Activated CD4-positive, alpha-beta T cell treated with anti-CD3 and anti-CD28 coated beads, Interleukin-2, amount 10 ng/mL, durations not matched to agents 24 days and 14 days (primary cell): ENCODE measurements at regions not wholly inside any gene's neighbourhood (a gene's known extent, or its start where the extent isn't known, plus 50 kb on each side); places are given as distances from the start of the nearest gene placed in this dataset.

Experiments
- DNase-seq: peaks from one replicate; pipeline ENCODE4 v3.0.0; 2022
- H3K27ac Mint-ChIP-seq: one replicate; pipeline ENCODE4 v1.8.0; 2022; ENCODE audit warnings: mild to moderate bottlenecking, mixed read lengths
- H3K27me3 Mint-ChIP-seq: one replicate; pipeline ENCODE4 v1.8.0; 2022; ENCODE audit warnings: mixed read lengths
- H3K36me3 Mint-ChIP-seq: one replicate; pipeline ENCODE4 v1.8.0; 2022; ENCODE audit warnings: low read depth, mild to moderate bottlenecking, mixed read lengths
- H3K4me1 Mint-ChIP-seq: one replicate; pipeline ENCODE4 v1.8.0; 2021; ENCODE audit warnings: mixed read lengths
- H3K4me3 Mint-ChIP-seq: one replicate; pipeline ENCODE4 v1.8.0; 2022; ENCODE audit warnings: mild to moderate bottlenecking, moderate library complexity, mixed read lengths
- H3K9me3 Mint-ChIP-seq: one replicate; pipeline ENCODE4 v1.8.0; 2021; ENCODE audit warnings: mixed read lengths
- intact Hi-C: fragments of 100-400 bp; cut with micrococcal nuclease; formaldehyde crosslinking; loops from one replicate; pipeline ENCODE4 v1.15.1; 2023

DNA sequence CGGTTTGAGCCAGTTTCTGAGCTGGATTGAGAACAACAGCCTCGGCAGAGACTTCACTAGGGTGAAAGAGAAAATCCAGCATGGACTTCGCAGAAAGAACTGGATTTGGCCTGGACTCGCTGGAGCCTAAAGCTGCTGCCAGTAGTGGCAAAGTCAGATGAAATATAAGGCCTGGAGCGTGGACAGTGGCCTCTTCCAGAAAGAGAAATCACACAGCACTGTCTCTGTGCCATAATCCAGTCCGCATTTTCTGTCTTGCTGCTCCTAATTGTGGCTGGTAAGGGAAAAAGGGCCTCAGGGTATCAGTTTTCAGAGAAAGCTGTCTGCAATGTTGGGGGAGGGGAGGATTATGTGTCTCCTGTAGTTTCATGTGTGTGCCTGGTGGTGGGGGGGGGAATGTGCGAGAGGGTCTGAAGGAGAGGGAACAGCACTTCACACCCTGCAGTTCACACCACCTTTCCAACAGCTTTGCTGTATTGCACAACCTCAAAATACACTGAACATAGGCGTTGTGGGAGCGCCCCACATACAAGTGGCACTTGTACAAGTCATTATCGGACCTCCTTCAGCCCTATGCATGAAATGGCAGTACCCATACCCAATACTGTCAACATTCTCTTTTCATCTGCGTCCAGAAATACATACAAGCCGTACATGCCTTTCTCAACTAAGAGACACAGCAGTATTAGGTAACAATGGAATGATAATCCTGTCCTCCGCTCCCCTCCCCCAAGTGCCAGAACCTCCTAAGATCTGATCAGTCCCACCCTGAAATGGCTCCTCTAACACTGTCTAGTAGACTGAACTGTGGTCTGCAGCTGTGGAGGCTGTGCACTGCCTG is 107.5 kb upstream of the ATF7IP start:
- Mint-ChIP-seq H3K36me3 (peaks cover 30% of the 10 kb centered on the region), H3K27me3 (no peaks in the 10 kb centered on the region), H3K9me3 (peaks cover 23% of the 10 kb centered on the region), H3K4me3 (peak overlapping the region; percentile 81), H3K4me1 (peaks cover 45% of the 10 kb centered on the region), H3K27ac (peak overlapping the region; percentile 99)
- DNase-seq: peak; percentile 95
- intact Hi-C loops: loop anchor here (1.0 to 5.0 kb wide), 5 partner anchors 21 to 694 kb away; a partner anchor contains a TSS

- Mint-ChIP-seq H3K36me3 (peaks cover 30% of the 10 kb centered on the region), H3K4me1 (peaks cover 44% of the 10 kb centered on the region), H3K27ac (peak overlapping the region; percentile 99), H3K27me3 (no peaks in the 10 kb centered on the region), H3K9me3 (peaks cover 23% of the 10 kb centered on the region), H3K4me3 (peak overlapping the region; percentile 81)
- intact Hi-C loops: loop anchor here (5.0 kb wide), 1 partner anchor 694 kb away; no protein-coding TSS in a partner anchor
- no peak for DNase-seq
Observed at GRCh38 chr12:14258575-14258940, 106.9 kb upstream of the ATF7IP start.

DNA sequence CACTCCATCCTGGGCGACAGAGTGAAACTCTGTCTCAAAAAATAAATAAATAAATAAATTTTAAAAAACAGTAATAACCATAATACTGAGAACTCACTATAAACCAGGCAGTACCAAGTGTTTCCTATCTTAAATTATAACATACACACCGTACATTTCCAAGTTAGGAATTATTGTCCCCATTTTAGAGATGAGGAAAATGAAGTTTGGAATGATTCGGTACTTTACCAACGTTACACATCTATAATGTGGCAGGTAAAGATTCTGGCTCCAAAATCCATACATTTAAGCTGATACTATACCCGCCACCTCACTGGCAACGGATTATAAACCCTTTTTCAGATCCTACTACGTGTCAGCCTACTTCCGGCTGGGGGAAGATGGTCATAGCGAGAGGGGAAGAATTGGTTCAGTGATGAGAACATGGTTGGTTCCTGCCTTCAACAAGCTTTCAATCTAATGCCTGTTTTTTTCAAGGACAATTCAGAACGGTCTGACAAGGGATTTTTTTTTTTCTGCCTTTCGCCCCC is 105.9 kb upstream of the ATF7IP start:
- intact Hi-C loops: loop anchor here (5.0 to 10.0 kb wide), 2 partner anchors 55 to 693 kb away; no protein-coding TSS in a partner anchor
- Mint-ChIP-seq H3K36me3 (peaks cover 30% of the 10 kb centered on the region), H3K4me3 (no peak overlapping the region), H3K4me1 (peaks cover 51% of the 10 kb centered on the region), H3K27ac (no peak overlapping the region), H3K9me3 (peaks cover 25% of the 10 kb centered on the region), H3K27me3 (no peaks in the 10 kb centered on the region)
- DNase-seq: no peak

DNA sequence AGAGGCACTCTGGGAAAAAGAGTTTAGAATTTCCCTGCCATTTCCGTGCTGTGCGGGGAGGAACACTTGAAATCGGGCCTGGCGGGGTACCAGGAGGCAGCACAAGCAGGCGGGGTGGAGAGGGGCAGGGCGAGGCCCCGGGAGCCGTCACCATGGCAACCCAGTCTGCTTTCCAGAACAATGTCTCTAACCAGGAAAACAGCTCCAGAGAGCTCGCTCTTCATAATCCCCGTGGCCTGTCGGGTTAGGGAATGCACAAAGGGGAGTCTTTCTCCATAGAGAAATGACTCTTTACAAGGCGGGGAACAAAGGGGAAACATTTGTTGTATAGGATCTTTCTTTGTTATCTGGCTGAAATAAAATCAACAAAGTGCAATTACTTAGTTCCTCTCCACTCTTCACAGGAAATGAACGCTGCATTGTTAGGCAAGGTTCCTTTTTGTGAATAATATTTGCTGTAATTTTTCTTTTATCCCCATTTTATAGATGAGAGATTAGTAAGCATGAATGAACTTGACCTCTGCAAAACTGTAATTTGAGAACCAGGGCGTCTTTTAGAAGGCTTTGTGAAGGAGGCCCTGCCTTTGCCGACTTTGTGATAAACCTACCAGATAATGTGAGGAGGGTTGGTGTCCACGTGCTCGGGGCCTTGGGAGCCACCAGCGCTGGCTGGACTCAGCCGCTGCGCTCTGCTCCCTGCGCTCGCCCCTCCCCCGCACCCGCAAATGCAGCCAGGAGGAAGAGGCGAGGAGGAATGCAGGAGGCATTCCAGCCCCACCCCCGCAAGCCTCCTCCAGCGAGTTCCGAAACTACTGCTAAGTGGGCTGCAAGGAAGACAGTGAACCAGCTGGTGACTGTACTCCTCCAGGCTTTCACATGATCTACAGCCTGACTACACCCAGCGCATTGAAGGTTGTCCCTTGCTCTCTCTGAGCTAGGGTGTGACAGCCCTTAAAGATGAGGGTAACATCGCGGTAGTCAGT is 105.2 kb upstream of the ATF7IP start:
- intact Hi-C loops: loop anchor here (10.0 kb wide), 1 partner anchor 54 kb away; no protein-coding TSS in a partner anchor
- peak; percentile 60 for DNase-seq
- H3K27me3 Mint-ChIP-seq: no peaks in the 10 kb centered on the region
- H3K9me3 Mint-ChIP-seq: peaks cover 23% of the 10 kb centered on the region
- H3K27ac Mint-ChIP-seq: no peak overlapping the region
- H3K36me3 Mint-ChIP-seq: peaks cover 28% of the 10 kb centered on the region
- H3K4me3 Mint-ChIP-seq: no peak overlapping the region
- H3K4me1 Mint-ChIP-seq: peaks cover 46% of the 10 kb centered on the region

DNA sequence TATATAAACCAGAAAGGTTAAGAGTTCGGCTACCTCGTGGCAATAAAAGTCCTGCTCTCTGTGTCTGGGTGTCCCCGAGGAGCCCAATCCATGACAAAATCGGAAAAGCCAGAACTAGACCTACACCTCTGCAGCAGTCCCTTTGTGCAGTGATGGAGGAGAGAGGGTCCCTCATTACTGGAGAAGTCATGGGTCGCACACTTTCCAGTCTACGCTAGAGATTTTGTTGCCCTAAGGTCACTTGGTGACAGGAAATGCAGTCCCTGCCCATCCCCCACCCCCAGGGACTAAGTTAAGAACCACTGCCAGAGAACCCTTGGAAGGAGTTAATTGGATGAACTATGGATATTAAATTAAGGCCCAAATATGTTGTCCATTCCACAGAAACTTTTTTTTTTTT is 104.4 kb upstream of the ATF7IP start:
- peaks cover 25% of the 10 kb centered on the region for H3K36me3 Mint-ChIP-seq
- H3K9me3 Mint-ChIP-seq: peaks cover 22% of the 10 kb centered on the region
- no peak overlapping the region for H3K4me3 Mint-ChIP-seq
- DNase-seq: no peak
- no peak overlapping the region for H3K27ac Mint-ChIP-seq
- intact Hi-C loops: loop anchor here (10.0 kb wide), 1 partner anchor 54 kb away; no protein-coding TSS in a partner anchor
- H3K4me1 Mint-ChIP-seq: peaks cover 38% of the 10 kb centered on the region
- H3K27me3 Mint-ChIP-seq: no peaks in the 10 kb centered on the region

DNA sequence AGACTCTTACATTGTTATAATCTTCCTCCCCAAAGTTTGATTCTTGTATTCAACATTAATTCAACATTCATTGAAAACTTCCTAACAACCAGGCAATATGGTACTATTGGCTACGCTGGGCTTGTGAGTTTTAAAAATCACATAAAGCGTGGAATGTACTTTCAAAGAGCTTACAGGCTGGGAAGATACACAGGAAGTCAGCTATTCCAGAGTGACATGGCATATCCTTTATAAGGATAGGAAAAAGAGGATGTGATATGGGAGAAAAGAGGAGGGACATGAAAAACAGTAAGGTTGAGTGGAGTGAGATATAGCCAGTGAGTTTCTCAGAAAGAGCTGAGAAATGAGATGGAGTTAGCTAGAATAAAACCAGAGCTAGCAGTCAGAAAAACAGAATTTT is 103.6 kb upstream of the ATF7IP start:
- Mint-ChIP-seq H3K9me3 (peaks cover 22% of the 10 kb centered on the region), H3K4me1 (peaks cover 30% of the 10 kb centered on the region), H3K4me3 (no peak overlapping the region), H3K27me3 (no peaks in the 10 kb centered on the region), H3K27ac (no peak overlapping the region), H3K36me3 (peaks cover 24% of the 10 kb centered on the region)
- no peak for DNase-seq
- intact Hi-C loops: loop anchor here (10.0 kb wide), 1 partner anchor 53 kb away; no protein-coding TSS in a partner anchor

- no peak for DNase-seq
- Mint-ChIP-seq H3K4me1 (peaks cover 20% of the 10 kb centered on the region), H3K36me3 (peaks cover 18% of the 10 kb centered on the region), H3K4me3 (no peak overlapping the region), H3K27ac (no peak overlapping the region), H3K9me3 (peaks cover 16% of the 10 kb centered on the region), H3K27me3 (no peaks in the 10 kb centered on the region)
- intact Hi-C loops: loop anchor here (10.0 kb wide), 1 partner anchor 52 kb away; no protein-coding TSS in a partner anchor
Observed at GRCh38 chr12:14262771-14263511, 102.5 kb upstream of the ATF7IP start.

DNA sequence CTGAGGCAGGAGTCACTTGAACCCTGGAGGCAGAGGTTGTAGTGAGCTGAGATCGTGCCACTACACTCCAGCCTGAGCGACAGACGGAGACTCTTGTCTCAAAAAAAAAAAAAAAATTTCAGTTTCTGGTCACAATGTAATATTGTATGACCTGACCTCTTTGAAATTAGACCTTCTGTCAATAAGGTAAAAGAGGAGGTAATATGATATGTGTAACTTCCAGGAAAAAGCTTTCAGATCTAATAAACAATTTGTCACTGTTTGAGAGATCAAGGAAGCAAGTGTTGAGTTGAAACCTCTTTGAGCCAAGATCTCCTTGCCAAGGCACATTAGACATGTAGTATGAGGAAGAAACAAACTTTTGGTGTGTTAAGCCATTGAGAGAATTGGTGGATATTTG is 101.7 kb upstream of the ATF7IP start:
- H3K9me3 Mint-ChIP-seq: peaks cover 8% of the 10 kb centered on the region
- H3K36me3 Mint-ChIP-seq: peaks cover 10% of the 10 kb centered on the region
- H3K4me3 Mint-ChIP-seq: no peak overlapping the region
- H3K27me3 Mint-ChIP-seq: no peaks in the 10 kb centered on the region
- intact Hi-C loops: loop anchor here (10.0 kb wide), 1 partner anchor 51 kb away; no protein-coding TSS in a partner anchor
- no peak overlapping the region for H3K27ac Mint-ChIP-seq
- no peak for DNase-seq
- H3K4me1 Mint-ChIP-seq: peaks cover 13% of the 10 kb centered on the region

DNA sequence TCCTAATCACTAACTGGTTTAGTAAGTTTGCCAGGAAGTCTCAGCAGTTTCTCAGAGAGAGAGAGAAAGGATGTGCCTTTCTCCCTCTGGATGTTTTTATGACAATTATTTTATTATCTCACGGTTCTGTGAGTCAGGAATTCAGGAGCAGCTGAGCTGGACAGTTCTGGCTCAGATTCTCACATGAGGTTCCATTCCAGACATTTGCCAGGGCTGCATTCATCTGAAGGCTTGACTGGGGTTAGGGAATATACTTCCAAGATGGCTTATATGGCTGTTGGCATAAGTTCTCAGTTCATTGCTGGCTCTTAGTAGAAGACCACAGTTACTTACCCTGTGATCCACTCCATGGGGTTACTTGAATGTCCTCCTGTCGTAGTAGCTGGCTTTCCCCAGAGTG is 101.2 kb upstream of the ATF7IP start:
- H3K27me3 Mint-ChIP-seq: no peaks in the 10 kb centered on the region
- H3K9me3 Mint-ChIP-seq: peaks cover 8% of the 10 kb centered on the region
- H3K4me1 Mint-ChIP-seq: peaks cover 13% of the 10 kb centered on the region
- H3K36me3 Mint-ChIP-seq: peaks cover 8% of the 10 kb centered on the region
- no peak overlapping the region for H3K4me3 Mint-ChIP-seq
- no peak for DNase-seq
- intact Hi-C loops: loop anchor here (10.0 kb wide), 1 partner anchor 50 kb away; no protein-coding TSS in a partner anchor
- H3K27ac Mint-ChIP-seq: no peak overlapping the region

DNA sequence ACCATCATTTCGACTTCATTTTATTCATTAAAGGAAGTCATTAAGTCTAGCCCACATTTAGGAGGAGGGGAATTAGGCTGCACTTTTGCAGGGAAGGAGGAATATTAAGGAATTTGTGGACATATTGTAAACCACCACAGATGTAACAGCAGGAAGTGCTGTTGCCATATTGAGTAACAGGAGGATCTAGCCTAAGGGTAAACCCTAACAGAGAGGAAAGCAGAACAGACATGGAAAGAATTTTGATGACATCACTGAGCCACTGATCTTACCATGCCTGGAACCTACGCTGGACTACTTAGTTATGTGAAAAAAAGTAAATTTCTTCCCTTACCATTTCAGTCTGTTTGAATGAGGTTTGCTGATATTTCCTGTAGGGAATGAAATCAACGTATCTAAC is 100.7 kb upstream of the ATF7IP start:
- Mint-ChIP-seq H3K4me3 (no peak overlapping the region), H3K4me1 (peaks cover 13% of the 10 kb centered on the region), H3K27ac (no peak overlapping the region), H3K9me3 (peaks cover 11% of the 10 kb centered on the region), H3K27me3 (no peaks in the 10 kb centered on the region), H3K36me3 (peaks cover 8% of the 10 kb centered on the region)
- intact Hi-C loops: loop anchor here (10.0 kb wide), 1 partner anchor 50 kb away; no protein-coding TSS in a partner anchor
- DNase-seq: no peak

- peaks cover 16% of the 10 kb centered on the region for H3K9me3 Mint-ChIP-seq
- no peak overlapping the region for H3K4me3 Mint-ChIP-seq
- no peak for DNase-seq
- peaks cover 10% of the 10 kb centered on the region for H3K4me1 Mint-ChIP-seq
- no peaks in the 10 kb centered on the region for H3K27me3 Mint-ChIP-seq
- no peak overlapping the region for H3K27ac Mint-ChIP-seq
- H3K36me3 Mint-ChIP-seq: peaks cover 3% of the 10 kb centered on the region
- intact Hi-C loops: loop anchor here (10.0 kb wide), 1 partner anchor 47 kb away; no protein-coding TSS in a partner anchor
Observed at GRCh38 chr12:14268120-14268515, 97.4 kb upstream of the ATF7IP start.

DNA sequence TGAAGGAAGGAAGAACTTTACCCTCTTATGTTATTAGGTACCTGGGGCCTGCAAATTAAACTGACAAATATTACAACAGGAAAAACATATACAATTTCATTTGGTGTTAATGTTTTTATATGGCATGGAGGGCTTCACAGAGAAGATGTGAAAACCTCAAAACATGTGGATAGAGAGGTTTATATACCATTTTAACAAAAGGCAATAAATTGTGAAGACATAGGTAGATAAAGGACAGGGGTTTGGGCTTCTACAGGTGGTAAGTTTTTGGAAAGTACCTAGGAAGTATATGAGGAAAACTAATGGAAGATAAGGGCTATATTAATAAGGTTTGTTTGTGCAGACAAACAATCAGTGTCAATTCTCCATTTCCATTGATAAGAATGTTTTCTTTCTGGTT is 95.1 kb upstream of the ATF7IP start:
- intact Hi-C loops: no loop called here
- DNase-seq: no peak
- H3K27ac Mint-ChIP-seq: no peak overlapping the region
- H3K9me3 Mint-ChIP-seq: peaks cover 11% of the 10 kb centered on the region
- no peaks in the 10 kb centered on the region for H3K27me3 Mint-ChIP-seq
- peaks cover 9% of the 10 kb centered on the region for H3K4me1 Mint-ChIP-seq
- H3K4me3 Mint-ChIP-seq: no peak overlapping the region
- peaks cover 5% of the 10 kb centered on the region for H3K36me3 Mint-ChIP-seq
